ENCODE measurements at regions not wholly inside any gene's neighbourhood (a gene's known extent, or its start where the extent isn't known, plus 50 kb on each side); places are given as distances from the start of the nearest gene placed in this dataset.
"Not testable (repeated sequence)": the region's sequence is repeated elsewhere in the genome, so short reads cannot be mapped to it uniquely, and the experiment has no call there.

GRCh38 chr22:49721211-49721763 lies 106.4 kb downstream of the BRD1 start:
- no peak for DNase-seq

DNA sequence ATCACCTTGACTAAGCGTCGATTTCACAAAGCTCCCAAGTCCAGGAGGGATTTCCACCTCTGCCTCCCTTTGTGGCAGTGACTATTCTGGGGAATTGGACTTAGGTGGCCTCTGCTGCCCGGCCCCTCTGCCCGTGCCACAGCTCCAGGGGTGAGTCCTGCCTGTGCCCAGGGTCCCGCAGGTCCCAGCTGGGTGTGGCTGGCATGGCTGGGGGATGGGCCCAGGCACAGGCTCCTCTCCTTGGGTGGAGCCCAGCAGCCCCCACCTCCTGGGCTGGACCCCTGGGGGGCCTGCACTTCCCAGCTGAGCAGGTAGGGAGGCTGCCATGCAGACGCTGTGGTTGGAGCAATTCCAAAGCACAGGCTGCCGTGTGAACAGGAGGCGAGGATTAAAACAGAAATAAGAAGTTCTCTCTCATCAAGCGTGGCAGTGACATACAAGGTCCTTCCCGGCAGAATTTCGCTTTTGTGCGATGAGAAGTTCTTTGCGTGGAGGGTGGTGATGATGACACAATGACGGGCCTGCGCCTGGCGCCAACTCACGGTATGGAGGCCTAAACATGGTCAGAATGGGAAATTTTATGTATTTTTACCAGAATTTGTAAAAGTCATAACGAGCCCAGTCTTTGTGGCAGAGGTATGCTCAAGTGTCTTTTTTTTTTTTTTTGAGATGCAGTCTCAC lies 107.3 kb downstream of the BRD1 start:
- no peak for DNase-seq

DNA sequence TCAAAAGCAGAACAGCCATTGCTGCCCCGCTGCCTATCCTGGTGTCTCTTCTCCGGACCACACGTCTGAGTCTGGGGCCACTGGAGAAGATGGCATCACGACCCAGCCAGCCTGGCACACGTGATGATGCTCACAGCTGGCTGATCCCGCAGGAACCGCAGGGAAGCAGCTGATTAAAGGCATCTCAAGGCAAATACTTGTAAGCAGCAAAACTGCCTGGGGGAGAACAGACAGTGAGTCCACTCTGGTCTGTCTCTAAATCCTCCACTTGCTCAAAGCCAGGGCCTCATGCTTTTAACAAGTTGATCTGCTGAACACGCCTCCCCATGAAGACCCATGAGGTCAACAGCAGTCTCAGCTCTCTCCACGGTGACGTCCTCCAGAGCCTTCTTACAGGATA lies 108.6 kb downstream of the BRD1 start:
- DNase-seq: no peak

GRCh38 chr22:49718396-49718795 lies 109.3 kb downstream of the BRD1 start:
- DNase-seq: no peak

DNA sequence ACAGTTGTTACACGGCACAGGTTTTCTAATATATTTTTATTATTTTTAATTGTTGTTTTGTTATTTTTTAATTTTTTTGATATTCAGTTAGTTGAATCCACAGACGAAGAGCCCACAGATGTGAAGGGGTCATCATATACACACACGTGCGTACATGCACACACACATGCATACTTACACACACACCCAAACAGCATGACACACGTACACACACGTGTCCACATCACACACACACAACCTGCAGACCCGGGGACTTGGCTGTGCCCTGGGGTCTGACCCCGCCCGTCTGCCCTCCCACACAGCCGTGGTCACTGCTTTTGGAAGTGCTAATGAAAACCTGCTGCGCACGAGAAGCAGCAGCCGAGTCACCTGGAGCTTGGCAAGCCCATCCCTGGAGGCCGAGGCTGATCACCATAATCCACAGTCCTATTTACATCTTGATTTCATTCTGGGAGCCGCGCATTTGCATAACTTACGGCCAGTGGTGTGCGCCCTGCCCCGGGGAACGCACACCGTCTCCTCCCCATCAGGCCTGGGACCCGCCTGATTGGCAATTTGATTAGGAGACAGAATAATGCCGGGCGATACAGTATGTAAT lies 110.3 kb downstream of the BRD1 start:
- no peak for DNase-seq

DNA sequence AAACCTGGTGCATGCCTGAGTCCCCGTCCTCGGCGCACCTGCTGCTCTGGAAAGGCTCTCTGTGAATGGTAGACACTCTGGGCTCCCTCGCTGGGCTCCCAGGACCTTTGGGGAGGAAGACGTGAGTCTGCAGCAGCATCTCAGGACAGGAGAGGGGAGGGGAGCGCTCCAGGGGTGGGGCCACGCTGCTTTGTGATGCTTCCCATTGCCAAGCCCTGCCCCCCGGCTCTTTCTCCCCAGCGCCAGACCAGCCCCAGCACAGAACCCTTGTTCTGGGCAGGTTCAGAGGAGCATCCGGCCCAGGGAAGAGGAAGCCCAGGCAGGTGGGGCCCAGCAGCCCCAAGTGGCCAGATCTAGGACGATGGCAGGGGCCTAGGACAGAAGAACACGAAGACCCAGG lies 111.2 kb downstream of the BRD1 start:
- DNase-seq: no peak

GRCh38 chr22:49715450-49715849 lies 112.2 kb downstream of the BRD1 start:
- DNase-seq: no peak

- no peak for DNase-seq
Measured at GRCh38 chr22:49713003-49713402, 114.7 kb downstream of the BRD1 start.

DNA sequence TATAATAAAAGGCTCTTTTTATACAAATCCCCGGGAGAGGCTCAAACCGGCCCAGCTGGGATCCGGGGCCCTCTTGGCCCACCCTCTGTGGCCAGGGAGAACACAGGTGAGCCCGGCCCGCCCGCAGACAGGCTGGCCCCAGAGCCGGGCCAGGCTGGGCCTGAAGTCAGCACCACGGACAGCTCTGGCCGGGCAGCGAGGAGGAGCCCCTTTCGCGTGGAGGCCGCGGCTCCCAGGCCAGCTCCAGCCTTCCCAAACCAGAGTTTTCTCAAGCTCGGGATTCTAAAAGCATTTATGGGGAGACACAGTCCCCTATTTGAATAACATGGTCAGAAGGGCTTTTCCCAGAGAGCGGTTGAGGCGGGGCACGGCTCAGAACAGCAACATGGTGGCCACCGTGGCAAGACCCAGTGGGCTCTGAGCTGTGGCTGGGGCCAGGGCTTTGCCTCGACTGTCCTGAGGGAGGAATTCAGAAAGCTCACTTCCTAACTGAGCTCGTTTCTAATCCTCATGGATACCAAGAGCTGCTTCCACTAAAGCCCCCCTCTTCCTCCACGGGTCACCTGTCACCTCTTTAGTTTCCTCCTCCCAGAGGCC lies 115.4 kb downstream of the BRD1 start:
- DNase-seq: no peak

GRCh38 chr22:49710746-49711145 lies 116.9 kb downstream of the BRD1 start:
- no peak for DNase-seq

GRCh38 chr22:49709464-49709863 lies 118.2 kb downstream of the BRD1 start:
- DNase-seq: no peak

- no peak for DNase-seq
Measured at GRCh38 chr22:49705972-49706352, 121.7 kb downstream of the BRD1 start.

DNA sequence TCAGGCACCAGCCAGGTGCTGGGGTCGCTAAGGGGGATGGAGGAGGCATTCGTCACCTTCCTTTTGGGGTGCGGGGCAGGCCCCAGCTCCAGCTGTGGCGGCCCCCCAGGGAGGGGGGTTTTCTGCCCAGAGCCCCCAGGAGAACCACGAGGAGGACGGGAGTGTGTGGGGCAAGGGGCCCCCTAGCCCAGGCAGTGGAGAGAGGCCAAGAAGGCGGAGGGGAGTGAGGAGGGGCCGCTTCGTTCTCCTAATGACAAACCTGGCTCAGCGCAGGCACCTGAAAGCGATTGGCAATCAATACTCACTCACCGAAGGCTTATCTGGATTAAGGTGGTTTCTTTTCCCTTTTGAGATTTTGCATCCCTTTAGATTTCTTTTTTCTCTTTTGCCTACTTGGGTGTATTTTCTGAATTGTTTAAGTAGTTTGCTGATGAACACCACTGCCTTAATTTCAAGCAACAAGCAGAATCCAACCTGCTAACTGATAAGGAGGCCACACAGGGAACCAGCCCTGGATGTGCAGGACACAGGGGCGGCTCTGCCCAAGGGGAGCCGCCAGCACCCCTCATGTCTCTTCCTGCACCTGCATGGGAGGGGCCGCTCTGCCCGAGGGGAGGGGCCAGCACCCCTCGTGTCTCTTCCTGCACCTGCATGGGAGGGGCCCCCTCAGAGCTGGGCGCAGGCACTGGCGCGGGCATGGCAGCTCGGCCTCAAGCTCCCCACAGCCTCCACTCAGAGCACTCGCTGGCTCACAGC lies 122.3 kb downstream of the BRD1 start:
- no peak for DNase-seq

GRCh38 chr22:49704345-49705215 lies 123.1 kb downstream of the BRD1 start:
- no peak for DNase-seq

DNA sequence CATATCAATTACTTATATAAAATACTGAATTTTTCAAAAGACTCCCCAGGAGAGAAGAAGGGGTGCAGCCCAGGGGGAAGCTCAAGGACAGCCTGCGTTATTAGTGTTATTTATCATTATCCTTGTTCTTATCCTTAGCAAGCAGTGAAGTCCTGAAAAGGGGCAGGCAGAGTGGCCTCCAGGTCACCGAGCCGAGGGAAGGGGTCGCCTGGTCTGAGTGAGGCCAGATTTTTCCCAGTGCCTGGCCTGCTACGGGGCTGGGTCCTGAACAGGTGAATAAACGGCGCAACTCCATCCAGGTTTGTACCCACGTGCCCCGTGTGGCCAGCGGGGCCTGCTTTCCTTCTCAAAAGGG lies 123.7 kb downstream of the BRD1 start:
- no peak for DNase-seq

- no peak for DNase-seq
Measured at GRCh38 chr22:49703505-49703904, 124.2 kb downstream of the BRD1 start.

DNA sequence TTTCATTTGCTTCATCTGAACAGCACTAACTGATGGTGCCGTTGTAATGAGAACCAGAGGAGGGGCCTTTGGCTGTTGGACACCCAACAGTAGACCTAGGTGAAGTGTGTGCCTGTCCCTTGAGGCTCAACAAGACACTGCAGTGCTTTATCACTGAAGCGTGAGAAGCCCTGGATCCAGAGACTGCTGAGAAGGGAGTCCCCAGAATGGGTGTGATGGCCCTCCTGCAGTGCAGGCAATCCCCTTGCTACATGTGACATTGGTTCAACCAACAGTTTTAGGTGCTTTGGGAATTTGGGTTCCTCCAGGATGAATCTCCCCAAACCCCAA lies 125.6 kb downstream of the BRD1 start:
- DNase-seq: no peak

- no peak for DNase-seq
Measured at GRCh38 chr22:49701380-49702067, 126.1 kb downstream of the BRD1 start.

GRCh38 chr22:49699928-49700498 lies 127.7 kb downstream of the BRD1 start:
- no peak for DNase-seq

DNA sequence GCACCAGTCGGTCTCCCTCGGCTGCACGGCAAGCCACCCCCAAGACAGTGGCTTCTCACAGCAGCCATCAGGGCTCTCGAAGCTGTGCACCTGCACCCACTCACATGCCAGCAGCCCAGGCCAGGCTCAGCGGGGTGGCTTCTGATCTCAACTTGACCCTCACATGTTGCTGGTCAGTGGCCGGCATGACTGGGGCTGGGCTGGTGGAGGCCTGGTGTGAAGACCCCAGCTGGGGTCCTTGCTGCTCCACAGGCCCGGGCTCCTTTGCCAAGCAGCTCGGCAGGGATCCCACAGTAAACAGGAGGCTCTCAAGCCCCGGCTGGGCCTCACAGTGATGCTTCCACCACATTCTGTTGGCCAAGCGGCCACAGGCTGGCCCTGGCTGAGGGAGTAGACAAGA lies 128.2 kb downstream of the BRD1 start:
- DNase-seq: no peak

DNA sequence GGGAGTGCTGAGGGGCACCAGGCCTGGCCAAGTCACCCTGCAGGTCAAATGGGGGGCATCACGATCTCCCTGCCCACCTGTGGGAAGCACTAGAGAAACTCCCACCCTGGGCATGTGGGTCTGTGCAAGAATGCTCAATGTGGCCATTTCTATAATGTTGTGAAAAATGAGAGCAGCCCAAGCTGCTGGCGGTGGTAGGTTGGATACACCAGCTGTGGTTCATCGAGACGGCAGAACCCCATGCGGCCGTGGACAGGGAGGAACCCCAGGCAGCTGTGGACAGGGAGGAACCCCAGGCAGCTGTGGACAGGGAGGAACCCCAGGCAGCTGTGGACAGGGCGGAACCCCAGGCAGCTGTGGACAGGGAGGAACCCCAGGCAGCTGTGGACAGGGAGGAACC lies 129.1 kb downstream of the BRD1 start:
- not testable (repeated sequence) for DNase-seq

DNA sequence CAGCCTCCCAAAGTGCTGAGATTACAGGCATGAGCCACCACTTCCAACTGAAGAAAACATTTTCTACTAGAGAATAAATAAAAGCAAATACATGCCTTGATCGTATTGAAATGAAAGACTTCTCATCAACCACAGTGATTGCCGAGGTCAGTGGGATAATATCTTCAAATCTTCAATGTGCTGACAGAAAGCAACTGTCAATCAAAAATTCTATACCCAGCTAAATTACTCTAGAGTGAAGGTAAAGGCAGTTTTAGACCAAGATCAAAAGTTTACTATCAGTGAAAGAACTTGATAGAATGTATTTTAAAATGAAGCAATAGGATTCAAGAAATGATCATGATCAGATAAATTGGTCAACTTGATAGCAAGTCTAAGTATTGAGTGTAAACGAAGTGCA lies 130.6 kb downstream of the BRD1 start:
- DNase-seq: no peak
